Karpas-422 (cell line): ENCODE measurements at regions not wholly inside any gene's neighbourhood (a gene's known extent, or its start where the extent isn't known, plus 50 kb on each side); places are given as distances from the start of the nearest gene placed in this dataset. TPM values are rescaled to one million over a fixed set of nuclear protein-coding genes. Genes with fewer than 3 reads are reported as not detected.

Experiments used
- small RNA-seq: library from RNA; depleted of rRNA; stranded (forward); fragments of <200 nt; gene quantifications from one replicate; pipeline ENCODE3, GENCODE V24; 2014

Small RNA genes in the stretch of these regions (small RNA-seq; reads per million reads assigned to genes)
- gene RN7SL659P (not detected), gene RNA5SP293 (not detected), gene RNU6-1064P (not detected), gene RNU6-996P (not detected)
